Superior temporal gyrus (tissue), 1 donor: ENCODE measurements at regions not wholly inside any gene's neighbourhood (a gene's known extent, or its start where the extent isn't known, plus 50 kb on each side); places are given as distances from the start of the nearest gene placed in this dataset.
"Not testable (repeated sequence)": the region's sequence is repeated elsewhere in the genome, so short reads cannot be mapped to it uniquely, and the experiment has no call there.

ENCODE experiments used
- DNase-seq: peaks from one replicate; pipeline ENCODE4 v3.0.0-alpha.2; 2016; ENCODE audit errors: extremely low spot score

- no peak for DNase-seq
These were observed 76.6 kb upstream of the PROKR2 start for GRCh38 chr20:5393218-5393870.

GRCh38 chr20:5390720-5391119, 74.0 kb upstream of the PROKR2 start:
- DNase-seq: no peak

- DNase-seq: not testable (repeated sequence)
These were observed 70.1 kb upstream of the PROKR2 start for GRCh38 chr20:5386846-5387245.

- DNase-seq: not testable (repeated sequence)
These were observed 64.8 kb upstream of the PROKR2 start for GRCh38 chr20:5381527-5381926.

- DNase-seq: no peak
These were observed 60.7 kb upstream of the PROKR2 start for GRCh38 chr20:5377484-5377883.

GRCh38 chr20:5376228-5376627, 59.5 kb upstream of the PROKR2 start:
- no peak for DNase-seq

GRCh38 chr20:5374171-5374570, 57.4 kb upstream of the PROKR2 start:
- no peak for DNase-seq

- DNase-seq: no peak
These were observed 55.6 kb upstream of the PROKR2 start for GRCh38 chr20:5372371-5372770.

GRCh38 chr20:5369629-5370028, 52.9 kb upstream of the PROKR2 start:
- DNase-seq: no peak
